HL-60 (cell line): ENCODE measurements at regions not wholly inside any gene's neighbourhood (a gene's known extent, or its start where the extent isn't known, plus 50 kb on each side); places are given as distances from the start of the nearest gene placed in this dataset.

ENCODE experiments used
- DNase-seq, 2 experiments: peaks; one replicate each; pipeline ENCODE4 v3.0.0-alpha.2; 2010 to 2020; ENCODE audit warnings: low read depth in 1 of 2, low spot score in 1 of 2
- H3K27ac ChIP-seq: fragments of 250-450 bp; sonication (Bioruptor Pico); replicated peaks from 2 replicates; pipeline ENCODE4 v1.5.1; 2020; ENCODE audit warnings: mild to moderate bottlenecking, moderate library complexity
- H3K27me3 ChIP-seq: fragments of 250-450 bp; sonication (Bioruptor Pico); 2 replicates; pipeline ENCODE4 v1.5.1; 2021; ENCODE audit warnings: mild to moderate bottlenecking, moderate library complexity; ENCODE audit not compliant: insufficient read depth, poor library complexity, severe bottlenecking
- H3K4me3 ChIP-seq: replicated peaks from 2 replicates; pipeline ENCODE4 v1.5.1; 2011; ENCODE audit warnings: mild to moderate bottlenecking, control low read depth, low read length; ENCODE audit not compliant: insufficient read depth
- CTCF ChIP-seq: IDR thresholded peaks from one replicate; pipeline ENCODE4 v1.5.1; 2011; ENCODE audit warnings: low read length, control low read depth, inconsistent platforms; ENCODE audit not compliant: insufficient read depth
- GABPA ChIP-seq: IDR thresholded peaks from 2 replicates; pipeline ENCODE4 v1.6.1; 2012; ENCODE audit warnings: low read depth
- POLR2AphosphoS5 ChIP-seq: IDR thresholded peaks from 2 replicates; pipeline ENCODE4 v1.6.1; 2012; ENCODE audit warnings: low read depth
- REST ChIP-seq: IDR thresholded peaks from 2 replicates; pipeline ENCODE4 v1.6.1; 2012; ENCODE audit warnings: low read depth; ENCODE audit not compliant: insufficient replicate concordance
- SPI1 ChIP-seq: IDR thresholded peaks from 2 replicates; pipeline ENCODE4 v1.6.1; 2012; ENCODE audit warnings: low read depth, mild to moderate bottlenecking, borderline replicate concordance

GRCh38 chr2:155099784-155100183 is 401.3 kb downstream of the KCNJ3 start:
- H3K27me3 ChIP-seq: no peaks in the 10 kb centered on the region
- no peak overlapping the region for H3K27ac ChIP-seq
- TF ChIP-seq CTCF: no peak
- no peak for TF ChIP-seq SPI1
- no peak for TF ChIP-seq GABPA
- no peak for TF ChIP-seq REST
- no peak for TF ChIP-seq POLR2AphosphoS5
- H3K4me3 ChIP-seq: no peak overlapping the region
- DNase-seq: no peak

GRCh38 chr2:155095613-155096012 is 397.1 kb downstream of the KCNJ3 start:
- TF ChIP-seq POLR2AphosphoS5 (no peak), GABPA (no peak), CTCF (no peak), SPI1 (no peak), REST (no peak)

GRCh38 chr2:155080373-155080772 is 381.9 kb downstream of the KCNJ3 start:
- Histone ChIP-seq H3K4me3 (no peak overlapping the region), H3K27me3 (no peaks in the 10 kb centered on the region), H3K27ac (no peak overlapping the region)
- no peak for TF ChIP-seq REST
- TF ChIP-seq SPI1: no peak
- no peak for TF ChIP-seq GABPA
- TF ChIP-seq POLR2AphosphoS5: no peak
- TF ChIP-seq CTCF: no peak
- DNase-seq: no peak

More at GRCh38 chr2:155095613-155096012, 397.1 kb downstream of the KCNJ3 start:
- H3K27me3 ChIP-seq: no peaks in the 10 kb centered on the region
- DNase-seq: no peak
- no peak overlapping the region for H3K4me3 ChIP-seq
- no peak overlapping the region for H3K27ac ChIP-seq
